MM.1S (cell line): ENCODE measurements at regions not wholly inside any gene's neighbourhood (a gene's known extent, or its start where the extent isn't known, plus 50 kb on each side); places are given as distances from the start of the nearest gene placed in this dataset.

ENCODE experiments used
- DNase-seq: peaks from one replicate; pipeline ENCODE4 v3.0.0-alpha.2; 2015
- H2AFZ ChIP-seq: fragments of 300-600 bp; sonication (generic); 2 replicates; pipeline ENCODE4 v1.6.0; 2016; ENCODE audit warnings: antibody characterized with exemption, low read length
- H3F3A ChIP-seq: fragments of 300-600 bp; sonication (generic); 2 replicates; pipeline ENCODE4 v1.6.1; 2016; ENCODE audit warnings: mild to moderate bottlenecking, antibody characterized with exemption, low read length, moderate library complexity, mixed read lengths; ENCODE audit not compliant: insufficient read depth
- H3K27ac ChIP-seq: fragments of 300-600 bp; sonication (generic); 2 replicates; pipeline ENCODE4 v1.5.1; 2016; ENCODE audit warnings: mild to moderate bottlenecking, low read length
- H3K27me3 ChIP-seq: fragments of 300-600 bp; sonication (generic); replicated peaks from 2 replicates; pipeline ENCODE4 v1.6.0; 2016; ENCODE audit warnings: low read length; ENCODE audit not compliant: insufficient read depth
- H3K36me3 ChIP-seq: fragments of 300-600 bp; sonication (generic); replicated peaks from 2 replicates; pipeline ENCODE4 v1.6.1; 2016; ENCODE audit warnings: mild to moderate bottlenecking, low read length, mixed read lengths; ENCODE audit not compliant: insufficient read depth
- H3K4me1 ChIP-seq: fragments of 300-600 bp; sonication (generic); 2 replicates; pipeline ENCODE4 v1.6.1; 2016; ENCODE audit warnings: low read length, mixed read lengths
- H3K4me2 ChIP-seq: fragments of 300-600 bp; sonication (generic); 2 replicates; pipeline ENCODE4 v1.6.0; 2016; ENCODE audit warnings: low read depth, low read length
- H3K4me3 ChIP-seq: fragments of 300-600 bp; sonication (generic); 2 replicates; pipeline ENCODE4 v1.5.1; 2016; ENCODE audit warnings: low read length, mixed read lengths
- H3K79me2 ChIP-seq: fragments of 300-600 bp; sonication (generic); 2 replicates; pipeline ENCODE4 v1.6.1; 2016; ENCODE audit warnings: mixed run types, low read length, mixed read lengths
- H3K9ac ChIP-seq: fragments of 300-600 bp; sonication (generic); 2 replicates; pipeline ENCODE4 v1.6.1; 2016; ENCODE audit warnings: low read length, mixed read lengths
- H3K9me2 ChIP-seq: fragments of 300-600 bp; sonication (generic); replicated peaks from 2 replicates; pipeline ENCODE4 v1.6.1; 2016; ENCODE audit warnings: mild to moderate bottlenecking, low read length, mixed read lengths; ENCODE audit not compliant: insufficient read depth
- H3K9me3 ChIP-seq: fragments of 300-600 bp; sonication (generic); replicated peaks from 2 replicates; pipeline ENCODE4 v1.6.1; 2016; ENCODE audit warnings: mild to moderate bottlenecking, low read length, mixed read lengths; ENCODE audit not compliant: insufficient read depth
- H4K20me1 ChIP-seq: fragments of 300-600 bp; sonication (generic); 2 replicates; pipeline ENCODE4 v1.6.1; 2016; ENCODE audit warnings: mild to moderate bottlenecking, low read length, moderate library complexity, mixed read lengths; ENCODE audit not compliant: insufficient read depth
- EZH2 ChIP-seq: fragments of 300-600 bp; sonication (generic); optimal IDR thresholded peaks from 2 replicates; pipeline ENCODE3; 2017; ENCODE audit warnings: low read depth, mild to moderate bottlenecking, antibody characterized with exemption, low read length, mixed read lengths
- EZH2phosphoT487 ChIP-seq: fragments of 300-600 bp; sonication (generic); IDR thresholded peaks from 2 replicates; pipeline ENCODE4 v1.6.1; 2018; ENCODE audit warnings: antibody characterized with exemption, low read length
- TF ChIP-seq, protein P1 (sequence below): fragments of 300-600 bp; sonication (generic); IDR thresholded peaks from 2 replicates; pipeline ENCODE4 v1.5.1; 2016; ENCODE audit warnings: antibody characterized with exemption, low read length, mixed read lengths

DNA sequence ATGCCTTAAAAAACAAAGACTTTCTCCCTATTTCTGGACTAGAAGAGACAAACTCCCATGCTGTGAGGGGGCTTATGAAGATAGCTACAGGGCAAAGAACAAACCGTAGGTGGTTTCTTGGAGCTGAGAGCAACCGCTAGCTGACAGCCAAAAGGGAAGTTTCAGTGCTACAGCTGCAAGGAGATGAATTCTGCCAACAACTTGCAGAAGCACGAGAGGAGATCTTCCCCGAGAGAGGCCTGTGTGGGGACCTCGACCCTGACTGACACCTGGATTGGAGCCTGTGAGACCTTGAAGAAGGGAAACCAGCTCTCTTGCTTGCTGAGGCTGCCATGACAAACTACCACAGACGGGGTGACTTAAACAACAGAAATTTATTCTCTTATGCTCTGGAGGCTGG lies 183.8 kb upstream of the VCX3A start:
- Histone ChIP-seq H3K27me3 (no peaks in the 10 kb centered on the region), H3K9me2 (no peaks in the 10 kb centered on the region), H3F3A (peaks cover 6% of the 10 kb centered on the region; the same call in 1 of the 2 replicates), H2AFZ (peak overlapping the region; percentile 30; the same call in 1 of the 2 replicates), H3K4me2 (peak overlapping the region; percentile 27; the same call in 1 of the 2 replicates), H3K9ac (no peak overlapping the region), H3K9me3 (no peaks in the 10 kb centered on the region), H3K27ac (peak overlapping the region; percentile 73), H3K4me1 (peaks cover 15% of the 10 kb centered on the region), H3K4me3 (no peak overlapping the region), H4K20me1 (no peaks in the 10 kb centered on the region), H3K36me3 (no peaks in the 10 kb centered on the region), H3K79me2 (no peaks in the 10 kb centered on the region)
- DNase-seq, result peak; percentile 69
- TF ChIP-seq EZH2phosphoT487, result no peak
- TF ChIP-seq, protein P1, sequence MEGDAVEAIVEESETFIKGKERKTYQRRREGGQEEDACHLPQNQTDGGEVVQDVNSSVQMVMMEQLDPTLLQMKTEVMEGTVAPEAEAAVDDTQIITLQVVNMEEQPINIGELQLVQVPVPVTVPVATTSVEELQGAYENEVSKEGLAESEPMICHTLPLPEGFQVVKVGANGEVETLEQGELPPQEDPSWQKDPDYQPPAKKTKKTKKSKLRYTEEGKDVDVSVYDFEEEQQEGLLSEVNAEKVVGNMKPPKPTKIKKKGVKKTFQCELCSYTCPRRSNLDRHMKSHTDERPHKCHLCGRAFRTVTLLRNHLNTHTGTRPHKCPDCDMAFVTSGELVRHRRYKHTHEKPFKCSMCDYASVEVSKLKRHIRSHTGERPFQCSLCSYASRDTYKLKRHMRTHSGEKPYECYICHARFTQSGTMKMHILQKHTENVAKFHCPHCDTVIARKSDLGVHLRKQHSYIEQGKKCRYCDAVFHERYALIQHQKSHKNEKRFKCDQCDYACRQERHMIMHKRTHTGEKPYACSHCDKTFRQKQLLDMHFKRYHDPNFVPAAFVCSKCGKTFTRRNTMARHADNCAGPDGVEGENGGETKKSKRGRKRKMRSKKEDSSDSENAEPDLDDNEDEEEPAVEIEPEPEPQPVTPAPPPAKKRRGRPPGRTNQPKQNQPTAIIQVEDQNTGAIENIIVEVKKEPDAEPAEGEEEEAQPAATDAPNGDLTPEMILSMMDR, result no peak

DNA sequence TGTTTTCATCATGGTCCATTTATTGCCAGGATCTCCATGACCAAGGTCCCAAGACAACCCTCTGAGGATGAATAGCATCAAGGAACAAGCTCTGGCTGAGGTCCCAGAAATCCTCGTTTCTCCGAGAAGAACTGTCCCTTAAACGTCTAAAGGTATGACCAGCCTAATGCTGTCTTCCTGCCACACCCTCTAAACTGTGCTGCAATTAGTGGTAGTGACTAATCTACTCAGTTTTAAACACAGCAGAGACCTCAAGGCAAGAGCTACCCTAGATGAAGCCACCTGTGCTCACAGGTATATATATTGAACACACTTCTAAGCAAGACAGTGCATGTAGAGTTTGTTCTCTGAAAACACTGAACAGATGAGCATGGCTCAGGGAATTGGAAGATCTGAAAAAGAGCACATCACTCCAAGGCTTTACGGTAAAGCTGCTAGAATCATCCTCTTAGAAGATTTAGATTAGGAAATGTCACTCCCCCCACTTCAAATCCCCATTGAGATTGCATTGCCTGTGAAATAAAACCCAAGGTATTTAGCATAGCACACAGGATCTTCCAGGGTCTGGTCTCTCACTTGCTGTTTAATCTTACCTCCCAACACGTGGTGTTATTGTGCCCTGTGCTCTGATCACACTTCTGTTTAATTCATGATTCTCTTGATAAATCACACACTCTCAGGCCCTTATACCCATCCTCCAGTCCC lies 173.9 kb upstream of the VCX3A start:
- Histone ChIP-seq H3K79me2 (no peaks in the 10 kb centered on the region), H3K36me3 (no peaks in the 10 kb centered on the region), H4K20me1 (no peaks in the 10 kb centered on the region), H3K9me2 (no peaks in the 10 kb centered on the region), H3K4me2 (no peak overlapping the region), H3K9me3 (no peaks in the 10 kb centered on the region), H3K27ac (no peak overlapping the region), H3K9ac (no peak overlapping the region), H2AFZ (no peak overlapping the region), H3F3A (no peaks in the 10 kb centered on the region), H3K4me1 (no peaks in the 10 kb centered on the region), H3K4me3 (no peak overlapping the region), H3K27me3 (no peaks in the 10 kb centered on the region)
- TF ChIP-seq EZH2phosphoT487 (no peak), EZH2 (no peak)
- TF ChIP-seq, protein P1, result no peak
- DNase-seq, result no peak

DNA sequence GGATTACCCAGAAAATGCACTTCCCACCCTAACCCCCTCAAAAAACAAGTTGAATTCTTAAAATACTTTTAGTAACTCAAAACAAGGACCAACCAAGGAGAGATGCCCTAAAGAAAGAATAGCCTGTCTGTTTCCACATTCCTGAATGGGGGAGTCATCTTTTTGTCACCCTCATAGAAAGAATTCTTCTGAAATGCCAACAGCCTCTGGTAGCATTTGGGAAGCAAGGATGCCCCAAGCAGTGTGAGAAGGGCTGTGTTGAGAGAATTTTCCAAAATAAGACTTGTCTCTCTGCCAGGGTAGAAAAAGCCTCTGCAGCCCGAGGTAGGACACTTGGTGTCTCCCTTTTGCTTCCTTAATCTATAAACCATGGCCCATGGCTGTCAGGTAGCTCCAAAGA lies 173.1 kb upstream of the VCX3A start:
- Histone ChIP-seq H3K9me3 (no peaks in the 10 kb centered on the region), H3K27ac (no peak overlapping the region), H3K4me2 (no peak overlapping the region)

More for the DNA sequence above, 173.1 kb upstream of the VCX3A start:
- H3K79me2 ChIP-seq, result no peaks in the 10 kb centered on the region
- no peak for DNase-seq
- H4K20me1 ChIP-seq, result no peaks in the 10 kb centered on the region
- no peak for TF ChIP-seq EZH2phosphoT487
- TF ChIP-seq, protein P1, result no peak
- no peak for TF ChIP-seq EZH2
- H3F3A ChIP-seq, result no peaks in the 10 kb centered on the region
- no peaks in the 10 kb centered on the region for H3K36me3 ChIP-seq
- no peaks in the 10 kb centered on the region for H3K9me2 ChIP-seq
- H3K4me3 ChIP-seq, result no peak overlapping the region
- H3K27me3 ChIP-seq, result no peaks in the 10 kb centered on the region
- H2AFZ ChIP-seq, result no peak overlapping the region
- H3K9ac ChIP-seq, result no peak overlapping the region
- H3K4me1 ChIP-seq, result no peaks in the 10 kb centered on the region
